Mesothelial cell of epicardium (in vitro differentiated cells): ENCODE measurements at regions not wholly inside any gene's neighbourhood (a gene's known extent, or its start where the extent isn't known, plus 50 kb on each side); places are given as distances from the start of the nearest gene placed in this dataset.

ENCODE experiments used
- DNase-seq, 2 experiments: peaks; one replicate each; pipeline ENCODE4 v3.0.0; 2021; ENCODE audit warnings: low spot score in 2 of 2; ENCODE audit not compliant: unreplicated experiment in 2 of 2
- H3K27ac Mint-ChIP-seq: 2 replicates; pipeline ENCODE4 v1.8.0; 2021; ENCODE audit warnings: mixed read lengths
- H3K27me3 Mint-ChIP-seq: 2 replicates; pipeline ENCODE4 v1.8.0; 2021; ENCODE audit warnings: low read depth, mixed read lengths
- H3K36me3 Mint-ChIP-seq: 2 replicates; pipeline ENCODE4 v1.8.0; 2021; ENCODE audit warnings: mixed read lengths
- H3K4me1 Mint-ChIP-seq: 2 replicates; pipeline ENCODE4 v1.8.0; 2021; ENCODE audit warnings: mixed read lengths
- H3K4me3 Mint-ChIP-seq: 2 replicates; pipeline ENCODE4 v1.8.0; 2021; ENCODE audit warnings: mild to moderate bottlenecking, moderate library complexity, mixed read lengths
- H3K9me3 Mint-ChIP-seq: 2 replicates; pipeline ENCODE4 v1.8.0; 2021; ENCODE audit warnings: mixed read lengths
- TF ChIP-seq, protein P1 (sequence below): fragments of 200-600 bp; sonication (generic); IDR thresholded peaks from one replicate; pipeline ENCODE4 v1.5.0; 2021; ENCODE audit warnings: antibody characterized with exemption; ENCODE audit not compliant: unreplicated experiment

DNA sequence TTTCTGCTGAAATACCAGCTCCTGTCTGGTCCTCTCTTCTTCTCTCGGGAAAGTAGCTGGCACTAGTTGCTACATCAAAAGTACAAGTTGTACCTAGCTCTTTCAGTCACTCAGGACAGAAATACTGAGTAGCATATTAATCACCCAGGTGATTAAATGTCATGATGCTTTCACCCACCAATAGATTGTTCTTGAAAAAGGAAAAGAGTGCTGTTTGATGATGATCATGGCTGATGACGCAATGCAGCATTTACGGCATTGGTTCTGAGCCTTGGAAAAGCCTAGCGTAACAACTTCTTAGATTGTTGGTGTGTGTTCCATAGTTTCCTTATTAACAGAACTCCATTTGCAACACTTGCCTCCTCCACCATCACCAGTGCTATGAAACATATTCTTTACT lies 190.7 kb downstream of the CDH7 start:
- Mint-ChIP-seq H3K27me3 (no peaks in the 10 kb centered on the region), H3K9me3 (no peaks in the 10 kb centered on the region)

More for the DNA sequence above, 190.7 kb downstream of the CDH7 start:
- Mint-ChIP-seq H3K4me3 (no peak overlapping the region), H3K27ac (no peak overlapping the region), H3K36me3 (no peaks in the 10 kb centered on the region), H3K4me1 (no peaks in the 10 kb centered on the region)
- TF ChIP-seq, protein P1, sequence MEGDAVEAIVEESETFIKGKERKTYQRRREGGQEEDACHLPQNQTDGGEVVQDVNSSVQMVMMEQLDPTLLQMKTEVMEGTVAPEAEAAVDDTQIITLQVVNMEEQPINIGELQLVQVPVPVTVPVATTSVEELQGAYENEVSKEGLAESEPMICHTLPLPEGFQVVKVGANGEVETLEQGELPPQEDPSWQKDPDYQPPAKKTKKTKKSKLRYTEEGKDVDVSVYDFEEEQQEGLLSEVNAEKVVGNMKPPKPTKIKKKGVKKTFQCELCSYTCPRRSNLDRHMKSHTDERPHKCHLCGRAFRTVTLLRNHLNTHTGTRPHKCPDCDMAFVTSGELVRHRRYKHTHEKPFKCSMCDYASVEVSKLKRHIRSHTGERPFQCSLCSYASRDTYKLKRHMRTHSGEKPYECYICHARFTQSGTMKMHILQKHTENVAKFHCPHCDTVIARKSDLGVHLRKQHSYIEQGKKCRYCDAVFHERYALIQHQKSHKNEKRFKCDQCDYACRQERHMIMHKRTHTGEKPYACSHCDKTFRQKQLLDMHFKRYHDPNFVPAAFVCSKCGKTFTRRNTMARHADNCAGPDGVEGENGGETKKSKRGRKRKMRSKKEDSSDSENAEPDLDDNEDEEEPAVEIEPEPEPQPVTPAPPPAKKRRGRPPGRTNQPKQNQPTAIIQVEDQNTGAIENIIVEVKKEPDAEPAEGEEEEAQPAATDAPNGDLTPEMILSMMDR = no peak
- DNase-seq = no peak
